ENCODE measurements at regions not wholly inside any gene's neighbourhood (a gene's known extent, or its start where the extent isn't known, plus 50 kb on each side); places are given as distances from the start of the nearest gene placed in this dataset.
"Not testable (repeated sequence)": the region's sequence is repeated elsewhere in the genome, so short reads cannot be mapped to it uniquely, and the experiment has no call there.

- TF ChIP-seq CTCF (IDR thresholded peaks at IDR 0.05 in 4 of 5, conservative IDR thresholded peaks at IDR 0.05 in 1 of 5); POLR2A (IDR thresholded peaks at IDR 0.05): not testable (repeated sequence)
Measured at GRCh38 chr2:87077124-87077446, 55.4 kb upstream of the PLGLB1 start.
